SU-DHL-6 (cell line): ENCODE measurements at regions not wholly inside any gene's neighbourhood (a gene's known extent, or its start where the extent isn't known, plus 50 kb on each side); places are given as distances from the start of the nearest gene placed in this dataset.

Experiments used
- H2AFZ ChIP-seq: fragments of 200-600 bp; sonication (generic); 2 replicates; pipeline ENCODE4 v1.6.1; 2014; ENCODE audit warnings: low read depth, mild to moderate bottlenecking, moderate library complexity, mixed read lengths, antibody characterized with exemption, low read length; ENCODE audit not compliant: severe bottlenecking
- H3F3A ChIP-seq: fragments of 200-600 bp; shearing (Covaris generic); 2 replicates; pipeline ENCODE4 v1.6.0; 2016; ENCODE audit warnings: antibody characterized with exemption, mild to moderate bottlenecking; ENCODE audit not compliant: insufficient read depth
- H3K27ac ChIP-seq: fragments of 200-600 bp; sonication (generic); 2 replicates; pipeline ENCODE4 v1.5.1; 2016; ENCODE audit warnings: low read depth, mild to moderate bottlenecking, low read length, moderate library complexity, mixed read lengths
- H3K27me3 ChIP-seq: fragments of 200-600 bp; sonication (generic), shearing (Covaris generic); 2 replicates; pipeline ENCODE4 v1.6.0; 2014; ENCODE audit warnings: mild to moderate bottlenecking, low read length
- H3K36me3 ChIP-seq: fragments of 200-600 bp; sonication (generic); 2 replicates; pipeline ENCODE4 v1.6.1; 2014; ENCODE audit warnings: mild to moderate bottlenecking, low read length, mixed read lengths
- H3K4me2 ChIP-seq: fragments of 300-600, 200-600 bp; shearing (Covaris generic), sonication (generic); 2 replicates; pipeline ENCODE4 v1.6.0; 2014; ENCODE audit warnings: low read length, low read depth, mild to moderate bottlenecking; ENCODE audit not compliant: poor library complexity, severe bottlenecking
- H3K4me3 ChIP-seq: fragments of 200-600 bp; sonication (generic); 2 replicates; pipeline ENCODE4 v1.5.1; 2014; ENCODE audit warnings: antibody characterized with exemption, low read length, mild to moderate bottlenecking, mixed read lengths; ENCODE audit not compliant: insufficient read depth, poor library complexity, severe bottlenecking
- H3K79me2 ChIP-seq: fragments of 200-600 bp; sonication (generic); 2 replicates; pipeline ENCODE4 v1.6.1; 2014; ENCODE audit warnings: mild to moderate bottlenecking, low read length, moderate library complexity; ENCODE audit not compliant: insufficient read depth
- H3K9ac ChIP-seq: fragments of 200-600 bp; sonication (generic); 2 replicates; pipeline ENCODE4 v1.7.0; 2014; ENCODE audit warnings: mild to moderate bottlenecking, low read length
- H3K9me2 ChIP-seq: fragments of 200-600 bp; sonication (generic); replicated peaks from 2 replicates; pipeline ENCODE4 v1.6.1; 2014; ENCODE audit warnings: low read length; ENCODE audit not compliant: insufficient read depth
- H3K9me3 ChIP-seq: fragments of 200-600 bp; sonication (generic); 2 replicates; pipeline ENCODE4 v1.6.1; 2014; ENCODE audit warnings: low read length, mixed read lengths; ENCODE audit not compliant: insufficient read depth
- H4K20me1 ChIP-seq: fragments of 200-600 bp; sonication (generic); 2 replicates; pipeline ENCODE4 v1.6.1; 2014; ENCODE audit warnings: low read depth, mild to moderate bottlenecking, antibody characterized with exemption, low read length, moderate library complexity, mixed read lengths
- EZH2phosphoT487 ChIP-seq: fragments of 200-600 bp; sonication (generic), shearing (Covaris generic); conservative IDR thresholded peaks from 2 replicates; pipeline ENCODE4 v1.6.1; 2018; ENCODE audit warnings: mild to moderate bottlenecking, antibody characterized with exemption, low read length, moderate library complexity, mixed read lengths
- TF ChIP-seq, protein P1 (sequence below): fragments of 200-600 bp; sonication (generic); IDR thresholded peaks from one replicate; pipeline ENCODE4 v1.5.1; 2017; ENCODE audit warnings: antibody characterized with exemption, mild to moderate bottlenecking, low read length, moderate library complexity; ENCODE audit not compliant: insufficient read depth, poor library complexity, severe bottlenecking

DNA sequence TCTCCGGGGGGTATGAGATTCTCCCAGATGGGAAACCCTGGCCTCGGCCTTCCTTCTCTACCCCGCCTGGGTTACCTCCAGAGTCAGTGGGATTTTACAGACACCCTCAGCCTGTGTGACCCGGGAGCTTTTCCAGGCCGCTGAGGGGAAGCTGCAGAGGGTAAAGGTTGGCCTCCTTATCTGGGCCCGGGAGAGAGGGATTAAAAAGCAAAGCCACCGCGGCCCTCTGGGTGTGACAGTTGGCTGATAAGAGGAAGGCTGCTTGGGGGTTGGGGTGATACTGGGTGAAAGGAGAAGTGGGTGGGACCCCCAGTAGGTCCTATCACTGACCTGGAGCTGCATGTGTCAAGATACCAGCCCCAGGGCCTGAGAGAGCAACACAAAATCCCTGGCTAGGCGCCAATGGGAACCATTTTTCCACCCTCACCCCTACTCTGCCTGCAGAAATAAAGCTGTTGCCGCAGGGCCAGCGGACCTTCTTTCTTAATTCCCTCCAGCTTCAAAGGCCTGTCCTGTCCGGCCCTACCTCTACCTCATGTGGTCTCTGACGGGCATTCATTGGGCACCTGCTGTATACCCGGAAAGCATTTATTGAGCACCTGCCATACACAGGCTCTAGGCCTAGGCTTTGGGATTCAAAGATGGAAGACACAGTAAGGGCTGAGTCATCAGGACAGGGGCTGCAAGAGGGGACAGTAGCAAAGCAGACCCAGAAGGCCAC lies 77.6 kb upstream of the GSE1 start:
- H3K9me2 ChIP-seq, result no peaks in the 10 kb centered on the region
- no peaks in the 10 kb centered on the region for H3K27me3 ChIP-seq
- H3K27ac ChIP-seq, result no peak overlapping the region
- H3F3A ChIP-seq, result no peaks in the 10 kb centered on the region
- no peaks in the 10 kb centered on the region for H3K79me2 ChIP-seq
- no peaks in the 10 kb centered on the region for H3K36me3 ChIP-seq
- H3K9me3 ChIP-seq, result no peaks in the 10 kb centered on the region
- TF ChIP-seq, protein P1, sequence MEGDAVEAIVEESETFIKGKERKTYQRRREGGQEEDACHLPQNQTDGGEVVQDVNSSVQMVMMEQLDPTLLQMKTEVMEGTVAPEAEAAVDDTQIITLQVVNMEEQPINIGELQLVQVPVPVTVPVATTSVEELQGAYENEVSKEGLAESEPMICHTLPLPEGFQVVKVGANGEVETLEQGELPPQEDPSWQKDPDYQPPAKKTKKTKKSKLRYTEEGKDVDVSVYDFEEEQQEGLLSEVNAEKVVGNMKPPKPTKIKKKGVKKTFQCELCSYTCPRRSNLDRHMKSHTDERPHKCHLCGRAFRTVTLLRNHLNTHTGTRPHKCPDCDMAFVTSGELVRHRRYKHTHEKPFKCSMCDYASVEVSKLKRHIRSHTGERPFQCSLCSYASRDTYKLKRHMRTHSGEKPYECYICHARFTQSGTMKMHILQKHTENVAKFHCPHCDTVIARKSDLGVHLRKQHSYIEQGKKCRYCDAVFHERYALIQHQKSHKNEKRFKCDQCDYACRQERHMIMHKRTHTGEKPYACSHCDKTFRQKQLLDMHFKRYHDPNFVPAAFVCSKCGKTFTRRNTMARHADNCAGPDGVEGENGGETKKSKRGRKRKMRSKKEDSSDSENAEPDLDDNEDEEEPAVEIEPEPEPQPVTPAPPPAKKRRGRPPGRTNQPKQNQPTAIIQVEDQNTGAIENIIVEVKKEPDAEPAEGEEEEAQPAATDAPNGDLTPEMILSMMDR, result no peak
- TF ChIP-seq EZH2phosphoT487, result no peak
- H3K4me2 ChIP-seq, result no peak overlapping the region
- no peak overlapping the region for H2AFZ ChIP-seq
- H3K4me3 ChIP-seq, result no peak overlapping the region
- H4K20me1 ChIP-seq, result no peaks in the 10 kb centered on the region
- no peak overlapping the region for H3K9ac ChIP-seq

DNA sequence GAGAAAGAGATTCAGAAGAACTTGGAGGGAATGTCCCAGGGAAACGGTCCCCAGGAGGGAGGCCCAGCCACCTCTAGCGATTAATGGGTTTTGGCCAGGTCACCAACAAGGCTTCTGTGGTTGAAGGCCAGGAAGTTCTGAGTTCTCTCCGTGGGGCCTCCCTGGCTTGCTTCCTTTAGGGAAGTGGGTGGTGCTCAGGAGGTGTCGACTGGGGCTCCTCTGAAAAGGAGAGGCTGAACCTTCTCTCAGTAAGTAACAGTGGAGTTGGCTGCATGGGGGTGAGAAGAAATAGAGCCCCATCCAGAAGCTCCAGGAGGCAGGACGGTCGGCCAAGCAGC lies 77.1 kb upstream of the GSE1 start:
- TF ChIP-seq, protein P1, result no peak
- TF ChIP-seq EZH2phosphoT487, result no peak
- Histone ChIP-seq H3K27ac (no peak overlapping the region), H3K27me3 (no peaks in the 10 kb centered on the region), H3K9ac (no peak overlapping the region), H3K79me2 (no peaks in the 10 kb centered on the region), H3K36me3 (no peaks in the 10 kb centered on the region), H3F3A (no peaks in the 10 kb centered on the region), H4K20me1 (no peaks in the 10 kb centered on the region), H3K4me3 (no peak overlapping the region), H3K9me3 (no peaks in the 10 kb centered on the region), H2AFZ (no peak overlapping the region), H3K9me2 (no peaks in the 10 kb centered on the region), H3K4me2 (no peak overlapping the region)

DNA sequence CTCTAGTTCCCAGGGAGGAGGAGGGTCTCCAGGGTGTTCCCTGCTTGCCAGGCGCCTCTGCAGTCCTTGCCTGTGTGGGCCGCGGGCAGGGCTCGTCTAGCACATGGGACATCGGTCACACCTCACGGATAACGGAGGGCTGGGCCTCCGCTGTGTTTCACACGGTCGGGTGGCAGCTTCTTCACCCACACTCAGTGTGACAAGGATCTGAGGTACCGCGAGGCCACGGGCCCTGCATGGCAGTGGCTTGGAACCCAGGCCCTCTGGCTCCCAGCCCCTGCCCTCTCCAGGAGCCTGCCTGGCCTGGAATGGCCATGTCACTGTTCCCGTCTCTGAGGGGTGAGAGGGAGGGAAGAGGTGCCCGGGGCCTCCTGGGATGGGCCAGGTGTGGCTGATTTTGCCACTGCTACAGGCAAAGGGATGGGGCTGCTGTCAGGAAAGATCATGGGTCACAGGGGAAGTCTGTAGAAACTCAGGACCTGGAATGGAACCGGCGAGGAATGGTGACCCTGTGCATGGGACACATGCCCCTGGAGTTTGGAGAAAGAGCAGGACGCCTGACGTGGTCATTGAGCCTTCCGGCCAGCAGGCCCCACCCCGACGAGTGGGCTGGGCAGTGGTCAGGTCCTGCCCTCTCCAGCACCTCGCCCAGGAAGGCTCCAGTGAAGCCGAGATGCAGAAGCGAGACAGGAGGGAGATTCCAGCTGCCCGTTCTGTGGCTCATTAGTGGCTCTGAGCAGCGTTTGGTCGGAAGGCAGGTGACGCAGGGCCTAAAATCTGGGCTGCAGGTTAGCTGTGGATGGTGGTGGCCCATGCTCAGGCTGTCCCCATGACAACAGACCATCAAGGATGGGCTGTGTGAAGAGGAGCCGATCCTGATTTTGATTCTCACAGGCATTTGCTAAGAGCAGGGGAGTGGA lies 76.5 kb upstream of the GSE1 start:
- H3K79me2 ChIP-seq, result no peaks in the 10 kb centered on the region
- TF ChIP-seq, protein P1, result no peak
- no peak for TF ChIP-seq EZH2phosphoT487
- H3K9ac ChIP-seq, result no peak overlapping the region
- no peak overlapping the region for H3K4me2 ChIP-seq
- no peaks in the 10 kb centered on the region for H3K27me3 ChIP-seq
- no peaks in the 10 kb centered on the region for H3K36me3 ChIP-seq
- no peaks in the 10 kb centered on the region for H3K9me2 ChIP-seq
- no peak overlapping the region for H2AFZ ChIP-seq
- H3K27ac ChIP-seq, result no peak overlapping the region
- no peaks in the 10 kb centered on the region for H3F3A ChIP-seq
- H3K4me3 ChIP-seq, result no peak overlapping the region
- no peaks in the 10 kb centered on the region for H4K20me1 ChIP-seq
- H3K9me3 ChIP-seq, result no peaks in the 10 kb centered on the region
